GM21723 (cell line): ENCODE measurements at regions not wholly inside any gene's neighbourhood (a gene's known extent, or its start where the extent isn't known, plus 50 kb on each side); places are given as distances from the start of the nearest gene placed in this dataset.
A peak's percentile ranks its signal among the peaks of the same experiment; 100 is the strongest.

Experiments used
- ATAC-seq: cut with Tn5 transposase; IDR thresholded peaks from one replicate; pipeline ENCODE4 v1.9.1; 2021; ENCODE audit warnings: mild to moderate bottlenecking, moderate library complexity; ENCODE audit not compliant: unreplicated experiment

- no peak for ATAC-seq
Observed at GRCh38 chr2:187922846-187923245, 368.6 kb upstream of the TFPI start.

DNA sequence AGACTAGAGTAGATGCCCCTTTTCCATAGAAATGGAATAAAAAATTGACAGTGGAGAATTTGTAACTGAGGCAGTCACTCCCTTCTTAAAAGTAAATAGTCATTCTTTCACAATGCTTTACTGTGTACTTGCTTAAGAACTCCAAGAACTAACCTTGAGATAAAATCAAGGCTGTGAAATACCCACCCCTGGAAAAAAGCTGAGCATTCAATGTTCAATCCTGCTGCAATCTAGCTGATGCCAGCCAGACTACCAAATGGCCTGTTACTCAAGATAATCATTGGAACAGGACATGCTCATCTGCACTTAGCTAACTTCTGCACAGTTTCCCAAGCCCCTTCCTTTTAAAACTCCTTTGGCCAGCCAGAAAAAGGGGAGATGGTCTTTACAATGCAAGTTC lies 367.4 kb upstream of the GULP1 start:
- ATAC-seq, result no peak

- no peak for ATAC-seq
Observed at GRCh38 chr2:187934236-187934635, 357.4 kb upstream of the GULP1 start.

DNA sequence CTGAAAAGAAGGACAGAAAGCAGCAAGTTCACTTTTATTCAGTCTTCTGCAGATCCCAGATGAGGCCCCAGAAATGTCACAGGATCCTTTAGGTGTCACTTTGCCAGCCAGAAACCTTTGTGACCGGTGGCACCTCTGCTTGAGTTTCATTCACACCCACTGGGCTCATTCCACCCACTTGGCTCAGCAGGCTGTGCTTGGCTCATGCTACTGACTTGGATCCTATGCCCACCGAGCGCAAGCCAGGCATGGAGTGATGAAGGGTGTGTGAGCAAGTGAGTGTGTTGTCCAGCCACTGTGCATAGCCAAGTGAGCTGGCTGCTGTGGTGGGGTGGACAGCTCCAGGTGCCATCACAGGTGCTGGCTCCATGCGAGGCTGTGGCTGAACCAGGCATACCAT lies 357.0 kb upstream of the GULP1 start:
- ATAC-seq, result no peak

DNA sequence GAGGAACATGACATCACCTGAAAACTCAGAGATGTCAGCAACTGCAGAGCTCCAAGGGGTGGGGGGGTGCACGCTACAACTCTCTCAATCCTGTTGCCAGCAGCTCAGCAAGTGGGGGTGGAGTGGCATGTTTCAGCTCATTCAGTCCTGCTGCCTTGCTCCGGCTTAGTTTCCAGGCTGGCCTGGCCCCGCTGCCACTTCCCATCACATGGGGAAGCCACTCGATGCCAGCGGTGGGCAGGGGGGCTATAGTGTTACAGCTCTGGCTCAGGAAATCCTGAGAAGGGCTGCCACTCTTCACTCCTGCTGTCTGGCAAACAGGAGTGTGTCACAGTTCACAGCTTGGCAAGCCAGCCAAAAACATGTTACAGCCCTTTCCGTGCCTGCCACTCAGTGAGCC lies 356.5 kb upstream of the GULP1 start:
- ATAC-seq, result no peak

DNA sequence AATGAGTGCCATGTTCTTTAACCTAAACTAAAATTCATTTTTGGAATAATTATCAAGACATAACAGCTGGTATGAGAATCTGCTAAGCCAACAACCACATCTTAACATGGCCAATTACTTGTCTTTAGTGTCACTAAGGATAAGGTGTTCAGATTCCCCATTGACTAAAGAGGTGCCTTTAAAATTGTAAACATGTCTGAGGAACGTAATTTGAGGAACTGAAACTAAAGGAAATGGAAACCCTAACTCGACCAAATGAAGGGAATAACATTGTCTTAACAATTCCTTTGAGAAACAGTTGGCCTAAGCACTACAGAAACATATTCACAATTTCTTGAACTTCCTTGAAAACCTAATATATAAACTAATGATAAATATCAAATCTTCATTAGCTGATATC lies 355.4 kb upstream of the GULP1 start:
- no peak for ATAC-seq

GRCh38 chr2:187939180-187939579 lies 352.5 kb upstream of the GULP1 start:
- no peak for ATAC-seq

GRCh38 chr2:187942876-187943275 lies 348.8 kb upstream of the GULP1 start:
- no peak for ATAC-seq

GRCh38 chr2:187943772-187944369 lies 347.8 kb upstream of the GULP1 start:
- no peak for ATAC-seq

DNA sequence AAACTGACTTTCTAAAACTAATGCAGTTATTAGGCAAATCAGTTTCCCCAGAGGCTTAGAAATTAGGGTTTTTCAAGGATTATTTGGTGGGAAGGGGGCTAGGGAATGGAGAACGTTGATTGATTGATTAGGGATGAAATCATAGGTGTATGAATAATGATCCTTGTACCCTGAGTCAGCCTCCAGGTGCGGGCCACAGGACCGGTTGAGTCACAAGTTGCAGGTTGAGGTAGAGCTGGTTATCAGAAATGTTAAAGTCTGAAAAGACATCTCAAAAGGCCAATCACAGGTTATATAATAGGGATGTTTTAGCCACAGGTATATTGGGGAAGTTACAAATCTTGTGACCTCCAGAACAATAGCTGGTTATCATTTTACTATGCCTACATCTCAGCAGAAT lies 341.8 kb upstream of the GULP1 start:
- ATAC-seq, result no peak

DNA sequence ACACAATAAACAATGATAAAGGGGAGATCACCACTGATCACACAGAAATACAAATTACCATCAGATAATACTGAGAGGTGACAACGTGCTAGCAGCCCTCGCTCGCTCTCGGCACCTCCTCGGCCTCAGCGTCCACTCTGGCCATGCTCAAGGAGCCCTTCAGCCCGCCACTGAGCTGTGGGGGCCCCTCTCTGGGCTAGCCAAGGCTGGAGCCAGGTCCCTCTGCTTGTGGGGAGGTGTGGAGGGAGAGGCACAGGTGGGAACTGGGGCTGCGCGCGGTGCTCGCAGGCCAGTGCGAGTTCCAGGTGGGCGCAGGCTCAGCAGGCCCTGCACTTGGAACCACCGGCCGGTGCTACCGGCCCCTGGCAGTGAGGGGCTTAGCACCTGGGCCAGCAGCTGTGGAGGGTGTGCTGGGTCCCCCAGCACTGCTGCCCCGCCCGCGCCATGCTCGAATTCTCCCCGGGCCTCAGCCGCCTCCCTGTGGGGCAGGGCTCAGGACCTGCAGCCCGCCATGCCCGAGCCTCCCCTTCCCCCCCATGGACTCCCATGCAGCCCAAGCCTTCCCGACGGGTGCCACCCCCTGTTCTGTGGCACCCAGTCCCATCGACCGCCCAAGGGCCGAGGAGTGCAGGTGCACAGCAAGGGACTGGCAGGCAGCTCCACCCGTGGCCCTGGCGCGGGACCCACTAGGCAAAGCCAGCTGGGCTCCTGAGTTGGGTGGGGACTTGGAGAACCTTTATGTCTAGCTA lies 340.0 kb upstream of the GULP1 start:
- ATAC-seq, result no peak

DNA sequence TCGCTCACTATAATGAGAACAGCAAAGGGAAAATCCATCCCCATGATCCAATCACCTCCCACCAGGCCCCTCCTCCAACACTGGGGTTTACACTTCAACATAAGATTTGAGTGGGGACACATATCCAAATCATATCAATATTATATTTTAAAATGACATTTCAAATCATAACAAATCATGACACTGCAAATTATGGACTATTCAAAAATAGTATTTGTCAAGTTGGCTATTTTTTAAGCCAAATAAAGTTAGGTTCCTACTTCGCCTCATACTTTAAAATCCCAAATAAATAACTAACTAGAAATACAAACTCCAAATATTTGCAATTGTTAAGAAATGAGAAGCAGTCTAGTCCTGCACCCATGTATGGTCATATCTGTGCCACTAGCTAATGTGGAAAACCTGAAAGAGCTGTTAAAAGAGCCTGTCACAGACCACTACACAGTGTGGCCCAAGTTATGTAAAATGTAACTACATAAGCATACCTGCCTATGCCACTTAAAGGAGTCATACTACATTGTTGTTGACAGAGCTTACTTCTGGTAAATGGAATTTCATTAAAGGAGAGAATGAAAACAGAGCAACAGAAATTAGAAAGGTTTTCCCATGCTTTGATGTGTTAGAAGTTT lies 334.7 kb upstream of the GULP1 start:
- ATAC-seq, result no peak

DNA sequence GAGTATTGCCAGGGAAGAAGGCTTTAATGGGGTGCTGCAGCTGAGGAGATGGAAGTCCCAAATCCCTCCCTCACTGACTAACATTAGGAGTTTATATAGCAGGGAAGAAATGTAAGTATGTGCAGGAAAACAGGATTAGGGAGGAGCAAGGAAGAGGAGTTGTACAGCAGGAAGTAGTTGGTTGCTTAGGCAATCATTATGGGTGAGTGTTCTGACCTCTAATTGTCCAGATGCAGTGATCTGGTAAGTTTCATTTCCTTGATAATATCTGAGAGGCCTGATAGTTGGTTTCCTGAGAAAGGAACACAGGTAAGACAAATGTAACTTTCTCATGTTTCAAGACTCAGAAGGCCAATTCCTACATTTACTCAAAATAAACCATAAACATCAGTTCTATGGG lies 331.9 kb upstream of the GULP1 start:
- no peak for ATAC-seq

DNA sequence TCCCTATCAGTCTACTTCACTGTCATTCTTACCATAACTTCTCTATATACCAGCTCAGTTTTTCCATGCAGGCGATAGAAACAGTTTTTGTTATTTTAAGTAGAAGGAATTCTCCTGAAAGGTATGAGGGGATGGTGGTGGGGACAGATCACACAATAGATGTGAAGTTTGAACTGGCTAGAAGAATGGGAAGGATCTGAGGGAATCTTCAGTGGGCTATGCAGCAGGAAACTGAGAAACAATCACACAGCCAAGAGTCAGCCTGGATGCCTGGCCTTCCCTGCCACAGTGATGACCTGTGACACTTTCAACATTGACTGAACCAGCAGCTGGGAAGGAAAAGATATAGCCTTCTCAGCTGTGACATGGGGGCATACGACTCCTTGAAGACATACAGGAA lies 329.1 kb upstream of the GULP1 start:
- no peak for ATAC-seq

GRCh38 chr2:187964746-187965145 lies 326.9 kb upstream of the GULP1 start:
- ATAC-seq, result no peak

GRCh38 chr2:187966924-187967323 lies 324.8 kb upstream of the GULP1 start:
- ATAC-seq, result no peak

DNA sequence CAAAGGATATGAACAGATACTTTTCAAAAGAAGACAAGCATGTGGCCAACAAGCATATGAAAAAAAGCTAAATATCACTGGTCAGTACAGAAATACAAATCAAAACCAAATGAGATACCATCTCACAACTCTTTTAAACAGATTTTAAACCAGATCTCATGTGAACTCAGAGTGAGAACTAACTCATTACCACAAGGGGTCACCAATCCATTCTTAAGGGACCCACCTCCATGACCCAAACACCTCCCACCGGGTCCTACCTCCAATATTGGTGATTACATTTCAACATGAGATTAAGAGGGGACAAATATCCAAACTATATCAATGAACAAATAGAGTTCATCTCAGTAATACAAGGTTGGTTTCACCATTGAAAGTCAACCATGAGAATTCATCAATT lies 319.8 kb upstream of the GULP1 start:
- no peak for ATAC-seq

GRCh38 chr2:187976259-187976985 lies 315.3 kb upstream of the GULP1 start:
- no peak for ATAC-seq

GRCh38 chr2:187976986-187977333 lies 314.7 kb upstream of the GULP1 start:
- ATAC-seq, result no peak

GRCh38 chr2:187978356-187978755 lies 313.3 kb upstream of the GULP1 start:
- no peak for ATAC-seq

DNA sequence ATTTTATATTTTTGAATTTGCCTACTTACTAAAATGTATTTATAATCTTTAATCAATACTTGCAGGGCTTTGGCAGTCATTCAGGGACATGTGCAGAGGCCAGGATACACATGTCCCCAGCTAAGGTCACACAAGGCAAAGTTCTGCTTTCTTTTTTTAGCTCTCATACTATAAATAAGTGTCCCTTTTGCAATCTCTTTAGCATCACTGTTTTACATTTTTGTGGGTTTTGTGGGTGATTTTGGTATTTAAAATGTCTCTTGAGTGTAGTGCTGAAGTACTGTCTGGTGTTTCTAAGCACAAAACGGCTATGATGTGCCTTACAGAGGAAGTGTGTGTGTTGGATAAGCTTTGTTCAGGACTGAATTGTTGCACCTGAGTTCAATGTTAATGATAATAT lies 309.0 kb upstream of the GULP1 start:
- ATAC-seq, result peak; percentile 96

DNA sequence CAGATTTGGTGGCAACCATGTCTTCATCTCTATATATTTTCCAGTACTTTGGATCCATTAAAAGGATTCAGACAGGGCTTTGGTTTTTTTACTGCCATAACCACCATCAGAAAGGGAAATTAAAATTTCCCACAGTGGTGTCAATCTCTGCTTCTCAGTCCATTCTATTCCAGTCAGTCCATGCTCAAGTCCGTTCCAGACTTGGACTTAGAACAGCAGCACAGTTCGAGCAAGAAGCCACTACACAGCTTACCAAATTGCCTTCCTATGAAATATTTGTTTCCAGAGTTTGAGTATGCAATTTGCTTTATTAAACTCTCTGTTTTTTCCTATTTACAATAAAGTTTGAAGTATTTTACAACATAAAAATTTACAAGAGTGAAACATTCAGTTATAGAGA lies 306.5 kb upstream of the GULP1 start:
- no peak for ATAC-seq
